ENCODE measurements at regions not wholly inside any gene's neighbourhood (a gene's known extent, or its start where the extent isn't known, plus 50 kb on each side); places are given as distances from the start of the nearest gene placed in this dataset.

DNA sequence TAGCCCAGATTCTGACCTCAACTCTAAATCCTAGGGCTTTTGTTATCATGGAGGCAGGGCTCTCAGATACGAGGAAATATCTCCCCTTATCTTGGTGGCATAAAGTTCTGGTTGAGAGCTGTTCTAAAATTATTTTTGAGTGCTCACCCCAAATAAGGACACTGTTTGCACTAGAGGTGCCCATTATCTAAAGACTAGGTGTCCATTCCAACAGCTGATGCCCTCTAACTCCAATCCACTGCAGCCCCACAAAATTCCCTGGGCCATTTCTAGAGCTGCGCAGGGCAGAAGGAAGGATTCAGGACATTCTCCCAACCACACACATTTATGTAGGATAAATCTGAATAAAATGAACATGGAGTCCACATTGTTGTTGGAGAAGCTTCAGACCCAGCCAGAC lies 301.9 kb downstream of the FGFR2 start:
- TF ChIP-seq, protein P1, sequence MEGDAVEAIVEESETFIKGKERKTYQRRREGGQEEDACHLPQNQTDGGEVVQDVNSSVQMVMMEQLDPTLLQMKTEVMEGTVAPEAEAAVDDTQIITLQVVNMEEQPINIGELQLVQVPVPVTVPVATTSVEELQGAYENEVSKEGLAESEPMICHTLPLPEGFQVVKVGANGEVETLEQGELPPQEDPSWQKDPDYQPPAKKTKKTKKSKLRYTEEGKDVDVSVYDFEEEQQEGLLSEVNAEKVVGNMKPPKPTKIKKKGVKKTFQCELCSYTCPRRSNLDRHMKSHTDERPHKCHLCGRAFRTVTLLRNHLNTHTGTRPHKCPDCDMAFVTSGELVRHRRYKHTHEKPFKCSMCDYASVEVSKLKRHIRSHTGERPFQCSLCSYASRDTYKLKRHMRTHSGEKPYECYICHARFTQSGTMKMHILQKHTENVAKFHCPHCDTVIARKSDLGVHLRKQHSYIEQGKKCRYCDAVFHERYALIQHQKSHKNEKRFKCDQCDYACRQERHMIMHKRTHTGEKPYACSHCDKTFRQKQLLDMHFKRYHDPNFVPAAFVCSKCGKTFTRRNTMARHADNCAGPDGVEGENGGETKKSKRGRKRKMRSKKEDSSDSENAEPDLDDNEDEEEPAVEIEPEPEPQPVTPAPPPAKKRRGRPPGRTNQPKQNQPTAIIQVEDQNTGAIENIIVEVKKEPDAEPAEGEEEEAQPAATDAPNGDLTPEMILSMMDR (conservative IDR thresholded peaks at IDR 0.05 in 1 of 2, IDR thresholded peaks at IDR 0.05 in 1 of 2; ENCODE audit: extremely low read depth in 1 of 2, insufficient read depth in 1 of 2, low read depth in 1 of 2, low read length in 2 of 2), result no peak
- no peak for TF ChIP-seq EZH2 (IDR thresholded peaks at IDR 0.05; ENCODE audit: borderline replicate concordance, low read length)

All from mammary epithelial cell (primary cell).